Stimulated activated CD8-positive, alpha-beta memory T cell treated with anti-CD3 and anti-CD28 coated beads, Interleukin-12 subunit alpha, Interleukin-12 subunit beta, amount 100 ng/mL, for 24 hours (primary cell): ENCODE measurements at regions not wholly inside any gene's neighbourhood (a gene's known extent, or its start where the extent isn't known, plus 50 kb on each side); places are given as distances from the start of the nearest gene placed in this dataset.

Experiments used
- DNase-seq: peaks from one replicate; pipeline ENCODE4 v3.0.0-alpha.2; 2020; ENCODE audit errors: extremely low read depth

DNA sequence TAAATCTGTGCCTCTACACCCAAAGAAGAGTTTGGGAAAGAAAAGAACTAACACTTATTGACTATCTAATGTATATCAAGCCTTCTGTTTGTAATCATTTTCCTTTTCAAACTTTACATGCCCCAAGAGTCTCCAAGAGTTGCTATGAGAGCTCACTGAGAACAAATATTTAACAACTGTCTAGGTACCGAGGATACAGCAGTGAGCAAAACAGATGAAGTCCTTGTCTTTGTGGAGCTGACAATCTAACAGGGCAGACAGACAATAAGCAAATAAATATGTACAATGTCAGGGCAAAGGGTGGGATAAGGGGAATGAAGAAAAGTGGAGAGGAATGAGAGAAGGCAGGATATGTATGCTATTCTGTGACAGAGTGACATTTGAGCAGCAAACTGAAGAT is 64.8 kb upstream of the KSR1 start:
- DNase-seq, result no peak

GRCh38 chr17:27396045-27396444 is 60.2 kb upstream of the KSR1 start:
- DNase-seq, result no peak

GRCh38 chr17:27396941-27397340 is 59.3 kb upstream of the KSR1 start:
- no peak for DNase-seq

GRCh38 chr17:27398691-27399090 is 57.6 kb upstream of the KSR1 start:
- DNase-seq, result no peak

DNA sequence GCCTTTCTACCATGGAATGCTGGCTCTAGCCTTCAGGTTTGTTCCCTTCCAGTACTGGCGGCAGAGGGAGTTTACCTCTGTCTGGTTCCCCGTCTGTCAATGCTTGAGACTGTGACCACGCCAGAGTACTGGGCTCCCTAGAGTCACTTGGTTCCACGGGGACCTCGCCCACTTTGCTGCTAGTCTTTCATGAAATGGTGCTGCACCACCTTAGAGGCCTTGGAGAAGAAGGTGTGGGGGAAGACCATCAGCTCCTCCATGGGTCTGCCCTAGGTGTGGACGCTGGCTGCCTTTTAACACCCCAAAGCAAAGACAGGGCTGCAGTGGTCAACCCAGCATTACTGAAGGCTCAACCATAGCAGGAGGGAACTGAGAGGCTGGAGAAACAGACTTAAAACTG is 55.3 kb upstream of the KSR1 start:
- no peak for DNase-seq

GRCh38 chr17:27402943-27403342 is 53.3 kb upstream of the KSR1 start:
- no peak for DNase-seq

GRCh38 chr17:27403480-27404005 is 52.7 kb upstream of the KSR1 start:
- DNase-seq, result no peak

- DNase-seq, result no peak
These were observed 51.6 kb upstream of the KSR1 start for GRCh38 chr17:27404676-27405075.
